Fibroblast of villous mesenchyme (primary cell): ENCODE measurements at regions not wholly inside any gene's neighbourhood (a gene's known extent, or its start where the extent isn't known, plus 50 kb on each side); places are given as distances from the start of the nearest gene placed in this dataset.

Source experiments
- DNase-seq: peaks from one replicate; pipeline ENCODE4 v3.0.0-alpha.2; 2010; ENCODE audit warnings: low read depth
- H3K4me3 ChIP-seq: 2 replicates; pipeline ENCODE4 v1.5.1; 2011; ENCODE audit warnings: low read depth, mild to moderate bottlenecking, low read length
- CTCF ChIP-seq: IDR thresholded peaks from 2 replicates; pipeline ENCODE4 v1.5.1; 2012; ENCODE audit warnings: low read depth, mild to moderate bottlenecking, low read length; ENCODE audit not compliant: insufficient read depth

- TF ChIP-seq CTCF, result no peak
- DNase-seq, result no peak
- no peak overlapping the region for H3K4me3 ChIP-seq
Observed at GRCh38 chr5:121704291-121704690, 147.4 kb upstream of the FTMT start.

- TF ChIP-seq CTCF, result no peak
- DNase-seq, result no peak
- H3K4me3 ChIP-seq, result no peak overlapping the region
Observed at GRCh38 chr5:121706686-121707085, 145.0 kb upstream of the FTMT start.

- no peak for DNase-seq
- no peak overlapping the region for H3K4me3 ChIP-seq
- no peak for TF ChIP-seq CTCF
Observed at GRCh38 chr5:121707178-121707577, 144.5 kb upstream of the FTMT start.

- TF ChIP-seq CTCF, result no peak
- DNase-seq, result no peak
- no peak overlapping the region for H3K4me3 ChIP-seq
Observed at GRCh38 chr5:121711416-121711815, 140.3 kb upstream of the FTMT start.

GRCh38 chr5:121719255-121719654 lies 132.4 kb upstream of the FTMT start:
- TF ChIP-seq CTCF, result no peak
- no peak for DNase-seq
- no peak overlapping the region for H3K4me3 ChIP-seq

- no peak overlapping the region for H3K4me3 ChIP-seq
- DNase-seq, result no peak
- no peak for TF ChIP-seq CTCF
Observed at GRCh38 chr5:121725450-121725849, 126.2 kb upstream of the FTMT start.

- no peak for DNase-seq
- H3K4me3 ChIP-seq, result no peak overlapping the region
- no peak for TF ChIP-seq CTCF
Observed at GRCh38 chr5:121726991-121727390, 124.7 kb upstream of the FTMT start.
